ENCODE measurements at regions not wholly inside any gene's neighbourhood (a gene's known extent, or its start where the extent isn't known, plus 50 kb on each side); places are given as distances from the start of the nearest gene placed in this dataset.
A peak's percentile ranks its signal among the peaks of the same experiment; 100 is the strongest.

DNA sequence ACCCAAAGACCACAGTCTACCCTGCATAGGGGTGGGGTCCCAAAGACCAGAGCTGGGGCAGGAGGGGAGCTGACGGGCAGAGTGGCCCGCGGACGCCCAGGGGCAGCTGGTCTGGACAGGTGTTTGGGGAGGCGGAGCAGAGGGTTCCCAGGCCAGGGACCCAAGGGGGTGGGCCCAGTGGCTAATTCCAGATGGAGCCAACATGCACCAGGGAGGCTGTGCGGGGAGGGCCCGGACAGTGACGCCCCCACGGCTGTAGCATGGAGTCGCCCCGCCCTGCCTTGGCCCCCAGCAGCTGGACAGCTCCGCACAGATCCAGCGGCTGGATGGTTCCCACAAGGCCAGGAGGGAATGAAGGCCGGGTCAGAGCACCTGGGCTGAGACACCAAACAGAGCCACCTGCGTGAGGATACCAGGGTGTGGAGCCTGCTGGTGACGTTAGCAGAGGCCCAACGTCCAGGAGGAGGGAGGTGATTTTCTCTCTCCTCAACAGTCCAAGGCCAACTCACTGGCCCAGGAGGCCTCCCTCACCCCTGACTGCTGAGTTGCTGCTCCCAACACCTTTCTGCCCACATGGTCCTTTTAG lies 55.3 kb upstream of the EGFL7 start:
- H3K27ac ChIP-seq: peak overlapping the region; percentile 93
- TF ChIP-seq, protein P1, sequence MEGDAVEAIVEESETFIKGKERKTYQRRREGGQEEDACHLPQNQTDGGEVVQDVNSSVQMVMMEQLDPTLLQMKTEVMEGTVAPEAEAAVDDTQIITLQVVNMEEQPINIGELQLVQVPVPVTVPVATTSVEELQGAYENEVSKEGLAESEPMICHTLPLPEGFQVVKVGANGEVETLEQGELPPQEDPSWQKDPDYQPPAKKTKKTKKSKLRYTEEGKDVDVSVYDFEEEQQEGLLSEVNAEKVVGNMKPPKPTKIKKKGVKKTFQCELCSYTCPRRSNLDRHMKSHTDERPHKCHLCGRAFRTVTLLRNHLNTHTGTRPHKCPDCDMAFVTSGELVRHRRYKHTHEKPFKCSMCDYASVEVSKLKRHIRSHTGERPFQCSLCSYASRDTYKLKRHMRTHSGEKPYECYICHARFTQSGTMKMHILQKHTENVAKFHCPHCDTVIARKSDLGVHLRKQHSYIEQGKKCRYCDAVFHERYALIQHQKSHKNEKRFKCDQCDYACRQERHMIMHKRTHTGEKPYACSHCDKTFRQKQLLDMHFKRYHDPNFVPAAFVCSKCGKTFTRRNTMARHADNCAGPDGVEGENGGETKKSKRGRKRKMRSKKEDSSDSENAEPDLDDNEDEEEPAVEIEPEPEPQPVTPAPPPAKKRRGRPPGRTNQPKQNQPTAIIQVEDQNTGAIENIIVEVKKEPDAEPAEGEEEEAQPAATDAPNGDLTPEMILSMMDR (conservative IDR thresholded peaks at IDR 0.05; ENCODE audit: low read depth): no peak
- CTCF ChIA-PET: interaction anchor here (0.9 to 1.1 kb wide), 2 partner anchors 19 to 32 kb away, joined by 3 to 5 read pairs; no protein-coding TSS in a partner anchor
- DNase-seq (ENCODE audit: low spot score): no peak
- POLR2A ChIA-PET (ENCODE audit: low non-redundant PET): no interaction called here

DNA sequence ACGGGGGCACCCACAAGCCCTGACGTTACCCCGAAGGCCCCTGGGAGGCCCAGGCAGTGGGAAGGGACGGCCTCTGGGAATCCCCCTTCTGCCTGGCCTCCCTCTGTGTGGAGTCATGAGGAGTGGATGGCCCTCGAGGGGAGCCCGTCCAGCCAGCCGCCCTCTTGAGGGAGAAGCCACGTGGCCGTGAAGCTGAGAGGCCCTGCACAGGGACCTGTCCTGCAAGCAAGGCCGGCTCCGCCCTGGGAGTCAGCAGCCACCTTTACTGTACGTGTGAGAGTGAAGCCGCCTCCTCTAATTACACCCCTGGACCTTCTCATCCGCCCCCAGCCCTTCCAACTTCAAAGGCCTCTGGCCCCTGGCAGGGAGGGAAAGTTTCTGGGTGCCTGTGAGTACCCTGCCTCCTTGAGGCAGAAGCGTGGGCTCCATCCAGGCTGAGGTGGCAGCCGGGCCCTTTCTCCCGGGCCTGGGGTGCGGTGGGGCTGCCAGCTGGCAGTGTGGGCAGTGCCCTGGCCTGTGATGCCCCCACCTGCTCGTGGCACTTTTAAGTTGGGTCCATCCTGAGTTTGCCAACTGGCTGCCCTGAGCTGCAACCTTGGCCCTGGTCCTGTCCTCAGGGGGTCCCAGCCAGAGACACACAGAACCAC lies 55.9 kb upstream of the EGFL7 start:
- ChIA-PET POLR2A (ENCODE audit: low non-redundant PET) (no interaction called here), CTCF (interaction anchor here (0.8 to 0.9 kb wide), 2 partner anchors 20 to 31 kb away, joined by 3 read pairs; no protein-coding TSS in a partner anchor)
- peak overlapping the region; percentile 93 for H3K27ac ChIP-seq
- DNase-seq (ENCODE audit: low spot score): no peak
- TF ChIP-seq, protein P1 (conservative IDR thresholded peaks at IDR 0.05; ENCODE audit: low read depth): no peak

GRCh38 chr9:136605988-136606660 lies 56.6 kb upstream of the EGFL7 start:
- CTCF ChIA-PET: interaction anchor here (0.6 to 0.8 kb wide), 3 partner anchors 21 to 220 kb away, joined by 3 read pairs; no protein-coding TSS in a partner anchor
- no peak for DNase-seq (ENCODE audit: low spot score)
- TF ChIP-seq, protein P1 (conservative IDR thresholded peaks at IDR 0.05; ENCODE audit: low read depth): no peak
- peak overlapping the region; percentile 93 for H3K27ac ChIP-seq
- POLR2A ChIA-PET (ENCODE audit: low non-redundant PET): no interaction called here

- ChIA-PET POLR2A (ENCODE audit: low non-redundant PET) (interaction anchor here (0.5 to 0.6 kb wide), 2 partner anchors 11 to 39 kb away, joined by 4 read pairs; no protein-coding TSS in a partner anchor), CTCF (interaction anchor here (1.1 kb wide), 1 partner anchor 25 kb away, joined by 6 read pairs; no protein-coding TSS in a partner anchor)
- peak overlapping the region; percentile 93 for H3K27ac ChIP-seq
- TF ChIP-seq, protein P1 (conservative IDR thresholded peaks at IDR 0.05; ENCODE audit: low read depth): no peak
- no peak for DNase-seq (ENCODE audit: low spot score)
Observed at GRCh38 chr9:136604823-136605525, 57.7 kb upstream of the EGFL7 start.

DNA sequence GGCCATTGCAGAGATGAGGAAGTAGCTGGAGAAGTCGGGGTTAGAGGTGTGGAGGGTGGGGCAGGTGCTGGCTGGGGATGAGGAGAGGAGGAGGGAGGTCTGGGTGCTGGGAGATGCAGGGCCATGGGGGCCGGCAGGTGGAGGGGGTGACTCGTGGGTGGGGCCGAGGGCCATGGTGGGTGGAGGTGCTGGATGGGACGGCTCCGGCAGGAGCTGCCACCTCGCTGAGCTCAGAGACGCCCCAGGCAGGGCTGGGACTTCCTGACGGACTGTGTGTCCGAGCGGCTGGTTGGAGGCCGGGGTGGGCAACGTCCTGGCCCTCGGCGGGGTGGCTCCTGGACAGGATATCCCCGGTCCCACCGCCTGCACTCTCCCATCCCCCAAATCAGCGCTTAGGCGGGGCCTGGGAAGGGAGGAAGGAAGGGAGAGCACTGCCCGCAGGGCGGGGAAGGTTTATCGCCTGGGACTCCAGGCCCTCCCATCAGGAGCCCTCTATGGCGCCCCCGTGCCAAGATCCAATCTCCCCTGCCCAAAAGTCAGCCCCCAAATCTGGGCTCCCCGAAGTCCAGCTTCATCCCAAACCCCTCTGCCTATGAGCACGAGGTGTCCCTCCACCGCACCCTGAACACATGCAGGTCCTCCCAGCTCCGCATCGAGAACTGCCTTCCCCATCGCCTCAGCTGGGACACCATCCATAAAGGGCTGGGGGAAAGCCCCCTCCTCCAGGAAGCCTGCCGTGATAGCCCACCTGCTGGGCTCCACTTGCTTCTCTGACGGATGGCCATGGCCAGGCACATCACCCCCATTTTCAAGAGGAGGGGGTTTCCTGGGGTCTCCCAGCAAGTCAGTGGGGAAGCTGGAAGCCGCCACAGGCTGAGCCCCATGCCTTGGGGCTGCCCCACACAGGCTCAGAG lies 58.3 kb upstream of the NOTCH1 start:
- TF ChIP-seq, protein P1 (conservative IDR thresholded peaks at IDR 0.05; ENCODE audit: low read depth): no peak
- peak overlapping the region; percentile 93 for H3K27ac ChIP-seq
- POLR2A ChIA-PET (ENCODE audit: low non-redundant PET): interaction anchor here (0.5 to 0.6 kb wide), 2 partner anchors 11 to 39 kb away, joined by 4 read pairs; no protein-coding TSS in a partner anchor
- DNase-seq (ENCODE audit: low spot score): no peak
- CTCF ChIA-PET: interaction anchor here (1.1 kb wide), 1 partner anchor 25 kb away, joined by 6 read pairs; no protein-coding TSS in a partner anchor
